Upper lobe of right lung (tissue), 1 donor: ENCODE measurements at regions not wholly inside any gene's neighbourhood (a gene's known extent, or its start where the extent isn't known, plus 50 kb on each side); places are given as distances from the start of the nearest gene placed in this dataset.

Experiments
- ATAC-seq: fragments of 200-7000 bp; cut with Tn5 transposase; one replicate; pipeline ENCODE4 v1.9.1; 2020; ENCODE audit warnings: mild to moderate bottlenecking, moderate library complexity
- DNase-seq: peaks from one replicate; pipeline ENCODE4 v3.0.0-alpha.2; 2020
- H3K27ac ChIP-seq: fragments of 200-600 bp; one replicate; pipeline ENCODE4 v1.8.0; 2022
- H3K27me3 ChIP-seq: fragments of 200-600 bp; one replicate; pipeline ENCODE4 v1.8.0; 2022; ENCODE audit warnings: mild to moderate bottlenecking
- H3K36me3 ChIP-seq: fragments of 200-600 bp; one replicate; pipeline ENCODE4 v1.8.0; 2022
- H3K4me1 ChIP-seq: fragments of 200-600 bp; one replicate; pipeline ENCODE4 v1.8.0; 2022
- H3K4me3 ChIP-seq: fragments of 200-600 bp; one replicate; pipeline ENCODE4 v1.8.0; 2022; ENCODE audit warnings: mild to moderate bottlenecking
- H3K9me3 ChIP-seq: fragments of 200-600 bp; one replicate; pipeline ENCODE4 v1.8.0; 2022
- CTCF ChIP-seq: fragments of 200-600 bp; IDR thresholded peaks from one replicate; pipeline ENCODE4 v1.8.0; 2022; ENCODE audit warnings: antibody characterized with exemption
- intact Hi-C: fragments of 100-400 bp; cut with DNase I; formaldehyde crosslinking; loops from one replicate; pipeline ENCODE4 v1.11.0; 2022
- donor health status: DM: no; HTN: yes; CAD: no; lungs with severe emphysema.

GRCh38 chr18:70489986-70490933 lies 201.4 kb downstream of the SOCS6 start:
- H3K4me3 ChIP-seq, result no peak overlapping the region

GRCh38 chr18:70489571-70489970 lies 200.7 kb downstream of the SOCS6 start:
- H3K9me3 ChIP-seq, result no peaks in the 10 kb centered on the region
- H3K4me3 ChIP-seq, result no peak overlapping the region
- H3K27me3 ChIP-seq, result peaks cover 4% of the 10 kb centered on the region
- H3K4me1 ChIP-seq, result peaks cover 5% of the 10 kb centered on the region
- ATAC-seq (peak; percentile 42), DNase-seq (no peak)
- intact Hi-C loops, result no loop called here
- peak overlapping the region; percentile 40 for H3K27ac ChIP-seq
- no peaks in the 10 kb centered on the region for H3K36me3 ChIP-seq
- TF ChIP-seq CTCF, result no peak

More at GRCh38 chr18:70489986-70490933, 201.4 kb downstream of the SOCS6 start:
- Histone ChIP-seq H3K27me3 (peaks cover 4% of the 10 kb centered on the region), H3K36me3 (no peaks in the 10 kb centered on the region), H3K4me1 (peaks cover 5% of the 10 kb centered on the region), H3K9me3 (no peaks in the 10 kb centered on the region), H3K27ac (peak overlapping the region; percentile 40)
- peak; percentile 70 for TF ChIP-seq CTCF
- intact Hi-C loops, result no loop called here
- ATAC-seq, result peak; percentile 83
- DNase-seq, result no peak

GRCh38 chr18:70469916-70470315 lies 181.1 kb downstream of the SOCS6 start:
- H3K4me3 ChIP-seq, result no peak overlapping the region
- no peak overlapping the region for H3K27ac ChIP-seq
- ATAC-seq, result peak; percentile 74
- DNase-seq, result no peak
- TF ChIP-seq CTCF, result no peak
- intact Hi-C loops, result no loop called here
- H3K9me3 ChIP-seq, result no peaks in the 10 kb centered on the region
- H3K4me1 ChIP-seq, result no peaks in the 10 kb centered on the region
- no peaks in the 10 kb centered on the region for H3K27me3 ChIP-seq
- no peaks in the 10 kb centered on the region for H3K36me3 ChIP-seq

- H3K27ac ChIP-seq, result no peak overlapping the region
- intact Hi-C loops, result no loop called here
- no peak overlapping the region for H3K4me3 ChIP-seq
- ATAC-seq (no peak), DNase-seq (no peak)
- no peaks in the 10 kb centered on the region for H3K36me3 ChIP-seq
- no peaks in the 10 kb centered on the region for H3K9me3 ChIP-seq
- peaks cover 6% of the 10 kb centered on the region for H3K4me1 ChIP-seq
- no peak for TF ChIP-seq CTCF
- no peaks in the 10 kb centered on the region for H3K27me3 ChIP-seq
Observed at GRCh38 chr18:70468861-70469547, 180.2 kb downstream of the SOCS6 start.

GRCh38 chr18:70464343-70465114 lies 175.7 kb downstream of the SOCS6 start:
- ATAC-seq (peak; percentile 84), DNase-seq (peak; percentile 87)
- peaks cover under 1% of the 10 kb centered on the region for H3K27me3 ChIP-seq
- peak overlapping the region; percentile 34 for H3K4me3 ChIP-seq
- intact Hi-C loops, result no loop called here
- no peak overlapping the region for H3K27ac ChIP-seq
- peaks cover 6% of the 10 kb centered on the region for H3K4me1 ChIP-seq
- no peaks in the 10 kb centered on the region for H3K36me3 ChIP-seq
- peak; percentile 31 for TF ChIP-seq CTCF
- H3K9me3 ChIP-seq, result no peaks in the 10 kb centered on the region
